Fibroblast of skin of scalp (primary cell): ENCODE measurements at regions not wholly inside any gene's neighbourhood (a gene's known extent, or its start where the extent isn't known, plus 50 kb on each side); places are given as distances from the start of the nearest gene placed in this dataset.

Source experiments
- DNase-seq: peaks from one replicate; pipeline ENCODE4 v3.0.0-alpha.2; 2013

GRCh38 chr4:104418286-104418685, 76.4 kb downstream of the CXXC4 start:
- no peak for DNase-seq

- no peak for DNase-seq
These were observed 77.3 kb downstream of the CXXC4 start for GRCh38 chr4:104417357-104417882.

GRCh38 chr4:104416725-104417356, 77.9 kb downstream of the CXXC4 start:
- no peak for DNase-seq

GRCh38 chr4:104413487-104413886, 81.2 kb downstream of the CXXC4 start:
- no peak for DNase-seq

- DNase-seq, result no peak
These were observed 82.3 kb downstream of the CXXC4 start for GRCh38 chr4:104412344-104412743.

GRCh38 chr4:104411502-104411901, 83.2 kb downstream of the CXXC4 start:
- DNase-seq, result no peak

GRCh38 chr4:104408878-104409277, 85.8 kb downstream of the CXXC4 start:
- no peak for DNase-seq

GRCh38 chr4:104404361-104404760, 90.3 kb downstream of the CXXC4 start:
- DNase-seq, result no peak

GRCh38 chr4:104395168-104395614, 99.5 kb downstream of the CXXC4 start:
- DNase-seq, result peak; percentile 14

- peak; percentile 2 for DNase-seq
These were observed 100.1 kb downstream of the CXXC4 start for GRCh38 chr4:104394406-104395167.

GRCh38 chr4:104393655-104394324, 100.9 kb downstream of the CXXC4 start:
- DNase-seq, result peak; percentile 22

GRCh38 chr4:104385713-104386112, 109.0 kb downstream of the CXXC4 start:
- no peak for DNase-seq

GRCh38 chr4:104382961-104383360, 111.7 kb downstream of the CXXC4 start:
- no peak for DNase-seq

- DNase-seq, result no peak
These were observed 113.0 kb downstream of the CXXC4 start for GRCh38 chr4:104381729-104382128.

- no peak for DNase-seq
These were observed 129.1 kb downstream of the CXXC4 start for GRCh38 chr4:104365618-104366017.

GRCh38 chr4:104353481-104353880, 141.2 kb downstream of the CXXC4 start:
- no peak for DNase-seq

- DNase-seq, result no peak
These were observed 142.5 kb downstream of the CXXC4 start for GRCh38 chr4:104352211-104352610.

- no peak for DNase-seq
These were observed 143.0 kb downstream of the CXXC4 start for GRCh38 chr4:104351706-104352105.

- DNase-seq, result no peak
These were observed 149.0 kb downstream of the CXXC4 start for GRCh38 chr4:104345598-104346242.

- no peak for DNase-seq
These were observed 150.2 kb downstream of the CXXC4 start for GRCh38 chr4:104344342-104344980.

- no peak for DNase-seq
These were observed 160.3 kb downstream of the CXXC4 start for GRCh38 chr4:104334410-104334809.
